GM19455 (cell line): ENCODE measurements at regions not wholly inside any gene's neighbourhood (a gene's known extent, or its start where the extent isn't known, plus 50 kb on each side); places are given as distances from the start of the nearest gene placed in this dataset.
"Not testable (repeated sequence)": the region's sequence is repeated elsewhere in the genome, so short reads cannot be mapped to it uniquely, and the experiment has no call there.

ENCODE experiments used
- ATAC-seq: cut with Tn5 transposase; IDR thresholded peaks from one replicate; pipeline ENCODE4 v1.9.1; 2021; ENCODE audit not compliant: unreplicated experiment

DNA sequence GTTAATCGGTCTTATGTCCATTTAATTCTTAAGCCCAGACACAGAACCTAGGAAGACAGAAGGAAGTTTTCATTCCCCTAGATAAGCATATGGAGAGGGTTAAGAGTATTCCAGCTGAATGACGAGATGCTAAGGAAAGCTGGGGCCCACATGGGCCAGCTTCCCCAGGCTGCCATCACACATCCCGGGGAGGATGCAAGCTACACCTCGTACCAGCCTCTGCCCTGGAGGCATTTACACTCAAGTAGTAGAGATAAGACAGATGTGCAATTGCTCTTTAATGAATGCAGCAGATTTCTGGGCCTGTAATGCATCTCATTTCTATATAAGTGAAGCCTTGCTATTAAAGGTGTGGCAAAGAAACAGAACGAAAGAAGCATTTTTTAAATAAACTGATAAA is 144.5 kb downstream of the MEX3B start:
- no peak for ATAC-seq

- ATAC-seq = no peak
Observed at GRCh38 chr15:81899730-81900129, 146.1 kb downstream of the MEX3B start.

DNA sequence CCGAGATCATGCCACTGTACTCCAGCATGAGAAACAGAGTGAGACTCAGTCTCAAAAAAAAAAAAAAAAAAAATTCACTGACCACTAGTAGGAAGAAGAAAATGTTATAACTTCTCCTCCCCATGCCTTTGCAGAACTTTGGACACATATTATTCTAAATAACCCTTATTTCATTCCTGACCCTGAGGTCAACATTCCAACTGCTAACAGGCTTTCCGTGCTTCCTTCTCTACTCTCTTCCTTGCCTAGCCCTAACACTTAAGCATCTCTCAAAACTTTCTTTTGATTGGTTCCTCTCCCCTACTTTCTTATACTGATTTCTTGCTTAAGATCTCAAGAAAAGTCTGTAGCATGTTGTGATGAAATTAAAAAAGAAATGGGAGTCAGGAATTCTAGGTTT is 146.8 kb downstream of the MEX3B start:
- ATAC-seq = no peak

DNA sequence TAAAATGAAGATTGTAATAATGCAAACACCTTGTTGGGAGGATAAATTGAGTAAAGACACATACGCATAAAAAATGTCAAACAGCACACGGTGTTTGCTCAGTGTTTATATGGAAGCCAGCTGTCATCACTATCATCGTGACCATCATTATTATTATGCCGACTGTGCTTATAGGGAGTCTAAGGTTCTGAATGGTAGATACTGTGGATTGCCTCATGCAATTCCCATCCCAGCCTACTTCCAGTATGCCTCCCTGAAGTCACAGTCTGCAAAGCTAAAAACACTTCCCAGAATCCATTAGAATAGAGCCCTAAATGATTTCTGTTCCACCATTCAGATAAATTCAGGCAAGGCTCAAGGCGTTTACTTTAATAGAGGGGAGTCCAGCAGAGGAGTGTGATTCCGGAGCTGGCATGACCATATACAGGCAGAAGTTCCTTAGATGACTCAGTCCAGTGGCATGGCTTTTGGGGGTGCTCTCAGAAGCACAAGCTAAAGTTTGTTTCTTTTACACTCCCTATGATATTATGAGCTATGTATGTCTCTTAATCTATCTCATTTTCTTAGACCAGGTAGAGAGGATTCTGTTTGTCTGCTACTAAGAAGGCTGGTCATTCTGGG is 148.7 kb downstream of the MEX3B start:
- ATAC-seq = no peak

DNA sequence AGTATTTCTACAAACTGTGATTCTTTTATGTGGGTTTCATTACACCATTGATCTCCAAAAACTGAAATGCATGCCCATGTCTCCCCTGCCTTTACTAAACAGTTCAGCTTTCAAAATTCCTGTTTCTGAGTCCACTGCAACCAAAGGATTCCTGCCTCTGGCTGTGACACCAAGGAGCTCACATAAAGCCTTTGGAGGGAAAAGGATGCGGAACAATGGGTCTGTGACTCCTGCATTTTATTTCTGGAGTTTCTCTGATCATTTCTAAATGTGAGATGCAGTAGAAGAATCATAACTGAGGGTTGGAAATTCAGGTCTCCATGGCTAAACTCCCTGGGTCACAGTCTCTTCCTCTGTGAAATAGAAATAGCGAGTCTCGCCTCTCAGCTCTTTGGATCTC is 149.5 kb downstream of the MEX3B start:
- no peak for ATAC-seq

DNA sequence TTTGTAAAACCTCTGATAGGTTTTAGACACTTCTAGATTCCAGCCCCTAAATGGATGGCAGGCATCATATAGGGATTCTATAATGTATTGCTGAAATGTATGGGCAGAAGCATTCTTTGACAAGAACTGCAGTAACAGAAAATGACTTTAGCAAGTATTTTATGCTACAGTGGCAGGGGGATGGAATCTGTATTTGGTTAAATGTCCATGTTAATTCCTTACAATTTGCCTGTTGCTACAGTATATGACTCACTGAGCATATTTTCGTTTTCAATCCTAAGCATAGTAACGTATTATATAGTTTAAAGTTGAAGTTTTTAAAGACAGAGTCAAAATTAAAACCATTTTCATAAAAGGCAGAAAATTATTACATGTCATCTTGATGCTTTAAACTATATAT is 150.1 kb downstream of the MEX3B start:
- no peak for ATAC-seq

- ATAC-seq = no peak
Observed at GRCh38 chr15:81894061-81894460, 151.8 kb downstream of the MEX3B start.

DNA sequence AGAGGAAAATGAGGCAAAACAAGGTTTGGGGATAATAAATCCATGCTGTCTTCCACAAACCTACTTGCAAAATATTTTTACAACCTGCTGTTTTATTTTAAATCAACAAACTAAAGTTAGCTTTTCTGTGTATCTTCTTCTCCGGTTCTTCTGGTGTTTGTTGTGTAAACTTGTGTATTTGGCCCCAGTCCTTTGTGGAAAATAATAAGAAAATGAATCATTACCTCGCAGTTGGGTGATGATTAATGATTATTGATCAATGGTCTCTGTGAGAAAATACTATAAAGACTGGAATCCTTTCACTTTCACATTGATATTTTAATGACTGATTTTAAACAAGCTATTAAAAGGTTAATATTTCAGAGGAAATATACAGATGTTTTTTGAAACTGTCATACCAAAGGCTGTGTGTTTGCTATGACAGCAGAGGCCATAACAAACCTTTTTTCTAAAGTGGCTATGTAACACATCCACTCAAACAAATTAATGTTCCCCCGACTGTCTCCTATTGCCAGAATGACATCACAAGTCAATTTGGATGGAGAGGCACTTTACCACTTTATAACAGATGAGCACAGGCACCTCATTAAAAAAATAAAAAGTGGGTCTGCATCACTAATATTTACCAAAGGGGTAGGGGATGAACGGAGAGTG is 152.5 kb downstream of the MEX3B start:
- ATAC-seq = no peak

GRCh38 chr15:81890496-81890895 is 155.3 kb downstream of the MEX3B start:
- ATAC-seq = no peak

GRCh38 chr15:81889485-81889881 is 156.3 kb downstream of the MEX3B start:
- no peak for ATAC-seq

GRCh38 chr15:81888748-81889484 is 156.9 kb downstream of the MEX3B start:
- ATAC-seq = no peak

- ATAC-seq = no peak
Observed at GRCh38 chr15:81887912-81888311, 157.9 kb downstream of the MEX3B start.

DNA sequence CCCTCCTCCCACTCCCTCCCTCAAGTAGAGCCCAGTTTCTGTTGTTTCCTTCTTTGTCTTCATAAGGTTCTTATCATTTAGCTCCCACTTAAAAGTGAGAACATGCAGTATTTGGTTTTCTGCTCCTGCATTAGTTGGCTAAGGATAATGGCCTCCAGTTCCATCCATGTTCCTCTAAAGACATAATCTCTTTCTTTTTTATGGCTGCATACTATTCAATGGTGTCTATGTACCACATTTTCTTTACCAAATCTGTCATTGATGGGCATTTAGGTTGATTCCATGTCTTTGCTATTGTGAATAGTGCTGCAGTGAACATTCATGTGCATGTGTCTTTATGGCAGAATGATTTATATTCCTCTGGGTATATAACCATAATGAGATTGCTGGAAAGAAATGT is 158.6 kb downstream of the MEX3B start:
- not testable (repeated sequence) for ATAC-seq

- ATAC-seq = no peak
Observed at GRCh38 chr15:81886591-81886990, 159.2 kb downstream of the MEX3B start.

DNA sequence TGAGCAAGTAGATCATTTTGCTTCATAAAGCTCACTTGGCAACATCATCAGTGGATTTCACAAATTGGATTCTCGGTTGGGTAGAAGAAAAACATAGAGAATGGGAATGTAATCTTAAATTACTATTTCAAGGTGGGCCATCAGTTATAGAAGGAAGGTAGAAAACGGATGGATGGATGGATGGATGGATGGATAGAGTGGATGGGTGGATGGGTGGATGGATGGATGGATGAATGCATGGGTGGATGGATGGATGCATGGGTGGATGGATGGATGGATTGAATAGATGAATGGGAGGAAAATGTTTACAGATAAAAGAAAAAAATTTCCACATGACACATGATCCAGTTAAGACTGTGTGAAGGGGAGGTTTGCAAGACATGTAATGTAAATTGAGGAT is 159.7 kb downstream of the MEX3B start:
- ATAC-seq = no peak

- no peak for ATAC-seq
Observed at GRCh38 chr15:81885135-81885534, 160.7 kb downstream of the MEX3B start.

DNA sequence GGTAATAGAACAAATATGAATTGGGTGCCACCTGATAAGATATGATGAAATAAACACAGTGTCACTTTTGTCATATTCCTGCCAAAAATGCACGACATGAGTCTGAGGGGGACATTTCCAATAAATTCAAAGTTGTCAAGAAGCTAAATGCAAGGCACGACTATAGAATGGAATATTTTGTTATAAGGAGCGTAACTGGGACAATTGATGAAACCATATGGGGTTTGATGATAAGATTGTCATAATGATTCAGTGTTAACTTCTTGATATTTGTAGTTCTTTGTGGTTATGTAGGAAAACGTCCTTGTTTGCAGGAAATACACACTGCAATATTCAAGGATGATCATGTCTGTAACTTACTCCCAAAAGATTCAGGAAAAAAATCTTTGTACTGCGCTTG is 163.3 kb downstream of the MEX3B start:
- no peak for ATAC-seq

DNA sequence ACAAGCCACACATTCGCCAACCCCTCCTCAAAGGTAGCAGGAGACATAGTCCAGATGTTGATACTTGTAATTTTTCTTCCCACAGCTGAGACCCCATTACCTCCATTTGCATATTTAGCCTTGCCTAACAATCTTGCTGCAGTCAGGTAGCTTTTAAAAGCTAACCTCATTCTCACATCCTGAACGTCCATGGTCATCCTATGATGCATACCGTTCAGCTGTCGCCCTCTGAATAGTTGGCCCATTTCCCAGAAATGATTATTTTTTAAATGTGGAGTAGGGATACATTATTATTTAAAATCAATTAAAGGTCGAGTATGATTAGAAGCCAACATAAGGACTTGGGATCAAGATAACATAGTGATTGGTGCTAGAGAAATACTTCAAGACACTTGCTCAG is 165.0 kb downstream of the MEX3B start:
- no peak for ATAC-seq

DNA sequence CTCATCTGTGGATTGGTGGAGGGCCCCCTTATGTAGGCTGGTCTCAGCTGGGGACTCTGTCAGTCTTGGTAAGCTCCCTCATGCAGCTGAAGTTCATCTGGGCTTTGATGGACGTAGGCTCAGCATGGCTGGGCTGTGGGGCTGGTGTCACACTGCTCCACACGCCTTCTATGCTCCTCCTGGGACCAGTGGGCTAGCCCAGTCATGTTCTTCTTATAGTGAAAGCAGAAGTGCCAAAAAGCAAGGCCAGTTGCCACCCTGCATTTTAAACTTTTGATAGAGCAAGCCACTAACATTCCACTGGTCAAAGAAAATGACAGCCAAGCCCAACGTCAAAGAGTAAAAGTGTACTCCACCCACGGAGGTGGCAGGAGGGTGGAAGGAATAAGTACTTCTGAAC is 165.5 kb downstream of the MEX3B start:
- ATAC-seq = no peak

GRCh38 chr15:81875717-81876116 is 170.1 kb downstream of the MEX3B start:
- not testable (repeated sequence) for ATAC-seq

DNA sequence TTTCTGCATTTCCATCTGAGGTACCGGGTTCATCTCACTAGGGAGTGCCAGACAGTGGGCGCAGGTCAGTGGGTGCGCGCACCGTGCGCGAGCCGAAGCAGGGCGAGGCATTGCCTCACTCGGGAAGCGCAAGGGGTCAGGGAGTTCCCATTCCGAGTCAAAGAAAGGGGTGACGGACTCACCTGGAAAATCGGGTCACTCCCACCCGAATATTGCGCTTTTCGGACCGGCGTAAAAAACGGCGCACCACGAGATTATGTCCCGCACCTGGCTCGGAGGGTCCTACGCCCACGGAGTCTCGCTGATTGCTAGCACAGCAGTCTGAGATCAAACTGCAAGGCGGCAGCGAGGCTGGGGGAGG is 175.1 kb downstream of the MEX3B start:
- ATAC-seq = not testable (repeated sequence)

- ATAC-seq = not testable (repeated sequence)
Observed at GRCh38 chr15:81870062-81870745, 175.6 kb downstream of the MEX3B start.
